ENCODE measurements at regions not wholly inside any gene's neighbourhood (a gene's known extent, or its start where the extent isn't known, plus 50 kb on each side); places are given as distances from the start of the nearest gene placed in this dataset.

- H3K27ac ChIP-seq = no peak overlapping the region
- DNase-seq (ENCODE audit: low read depth in 1 of 2, low spot score in 1 of 2) (no peak), FAIRE-seq (no peak), ATAC-seq (no peak)
- 0 out of 3 replicates have a peak, but pooled peaks cover 5% of the 10 kb centered on the region for H3K9me3 ChIP-seq
- 25% methylated on average over 4 of the region's 4 CpGs for WGBS (ENCODE audit: missing lambda C conversion rate)
- TF ChIP-seq RFX5 (IDR thresholded peaks at IDR 0.05) (no peak), POLR2A (IDR thresholded peaks at IDR 0.05; ENCODE audit: low read length) (no peak), PBX3 (IDR thresholded peaks at IDR 0.05) (no peak), CHD4 (IDR thresholded peaks at IDR 0.05; ENCODE audit: borderline replicate concordance) (no peak), HOXB5 (CRISPR knock-in tag; IDR thresholded peaks at IDR 0.05) (no peak), NR3C1 (IDR thresholded peaks at IDR 0.05) (no peak), MAFK (IDR thresholded peaks at IDR 0.05; ENCODE audit: partially characterized antibody) (no peak), BCL3 (IDR thresholded peaks at IDR 0.05) (no peak), MAZ (IDR thresholded peaks at IDR 0.05; ENCODE audit: borderline replicate concordance, low read depth, low read length) (no peak), HDAC2 (IDR thresholded peaks at IDR 0.05) (no peak), MAX (IDR thresholded peaks at IDR 0.05) (no peak), RAD21 (conservative IDR thresholded peaks at IDR 0.05 in 1 of 2, IDR thresholded peaks at IDR 0.05 in 1 of 2) (no peak), TP53 (CRISPR knock-in tag; IDR thresholded peaks at IDR 0.05) (no peak), HOXB13 (CRISPR knock-in tag; IDR thresholded peaks at IDR 0.05; ENCODE audit: low read depth) (no peak), HMGXB4 (CRISPR knock-in tag; IDR thresholded peaks at IDR 0.05; ENCODE audit: borderline replicate concordance) (no peak), CEBPB (IDR thresholded peaks at IDR 0.05) (no peak), BHLHE40 (IDR thresholded peaks at IDR 0.05; ENCODE audit: low read depth, low read length) (no peak)
- TF ChIP-seq, protein P1, sequence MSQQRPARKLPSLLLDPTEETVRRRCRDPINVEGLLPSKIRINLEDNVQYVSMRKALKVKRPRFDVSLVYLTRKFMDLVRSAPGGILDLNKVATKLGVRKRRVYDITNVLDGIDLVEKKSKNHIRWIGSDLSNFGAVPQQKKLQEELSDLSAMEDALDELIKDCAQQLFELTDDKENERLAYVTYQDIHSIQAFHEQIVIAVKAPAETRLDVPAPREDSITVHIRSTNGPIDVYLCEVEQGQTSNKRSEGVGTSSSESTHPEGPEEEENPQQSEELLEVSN (IDR thresholded peaks at IDR 0.05; ENCODE audit: borderline replicate concordance, low read depth) = no peak
- ChIA-PET CTCF (interaction anchor here (0.6 kb wide), 1 partner anchor 666 kb away, joined by 3 read pairs; no protein-coding TSS in a partner anchor), POLR2A (no interaction called here)
- no peaks in the 10 kb centered on the region for H3K4me1 ChIP-seq
- H3K4me3 ChIP-seq = no peak overlapping the region
- H3K4me2 ChIP-seq = no peak overlapping the region
These were observed 165.3 kb upstream of the KLHL29 start for GRCh38 chr2:23219666-23220065.

DNA sequence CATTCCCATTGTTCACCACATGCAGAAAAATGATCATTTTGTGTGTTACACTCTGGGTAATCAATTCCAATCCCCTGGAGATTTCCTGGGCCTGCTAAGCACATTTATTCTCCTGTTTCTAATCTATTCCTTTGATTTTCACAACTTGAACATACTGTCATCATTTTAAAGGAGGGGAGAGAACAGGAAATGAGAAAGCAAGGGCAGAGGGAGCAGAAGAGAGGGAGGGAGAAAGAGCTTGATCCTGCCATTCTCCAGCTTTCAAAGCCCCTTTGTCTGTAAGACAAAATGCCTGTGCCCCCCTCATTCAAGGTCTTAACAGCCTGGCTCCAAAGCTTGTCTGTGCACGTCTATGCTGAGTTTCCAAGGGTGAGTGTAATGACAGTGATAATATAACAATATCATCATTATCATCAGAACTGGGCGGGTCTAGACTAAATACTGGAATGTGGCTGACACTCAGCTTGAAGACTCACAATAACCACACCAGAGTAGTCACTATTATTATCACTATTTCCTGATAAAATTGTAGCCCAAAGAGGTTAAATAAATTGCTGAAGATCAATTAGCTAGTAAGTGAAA lies 164.4 kb upstream of the KLHL29 start:
- H3K27ac ChIP-seq = no peak overlapping the region
- no peaks in the 10 kb centered on the region for H3K4me1 ChIP-seq
- DNase-seq (ENCODE audit: low read depth in 1 of 2, low spot score in 1 of 2) (no peak), FAIRE-seq (no peak), ATAC-seq (no peak)
- WGBS (ENCODE audit: missing lambda C conversion rate) = 11% methylated on average over 2 of the region's 2 CpGs
- 0 out of 3 replicates have a peak, but pooled peaks cover 5% of the 10 kb centered on the region for H3K9me3 ChIP-seq
- TF ChIP-seq ZC3H11A (IDR thresholded peaks at IDR 0.05) (no peak), RFX5 (IDR thresholded peaks at IDR 0.05) (no peak), FOSL2 (IDR thresholded peaks at IDR 0.05) (no peak), FOSL2 (CRISPR knock-in tag; IDR thresholded peaks at IDR 0.05) (no peak), CBX2 (IDR thresholded peaks at IDR 0.05; ENCODE audit: borderline replicate concordance, low read depth) (no peak), CHD2 (IDR thresholded peaks at IDR 0.05; ENCODE audit: low read length, partially characterized antibody) (no peak)
- TF ChIP-seq, protein P1 (IDR thresholded peaks at IDR 0.05; ENCODE audit: borderline replicate concordance, low read depth) = no peak
- H3K4me2 ChIP-seq = no peak overlapping the region
- H3K4me3 ChIP-seq = no peak overlapping the region
- POLR2A ChIA-PET = no interaction called here
- CTCF ChIA-PET = interaction anchor here (1.3 to 1.8 kb wide), 2 partner anchors 21 to 131 kb away, joined by 3 to 6 read pairs; no protein-coding TSS in a partner anchor
